ENCODE measurements at regions not wholly inside any gene's neighbourhood (a gene's known extent, or its start where the extent isn't known, plus 50 kb on each side); places are given as distances from the start of the nearest gene placed in this dataset.

GRCh38 chr5:133877351-133878235 is 90.8 kb downstream of the C5orf15 start:
- no peak for TF ChIP-seq TCF4 (CRISPR knock-in tag; IDR thresholded peaks at IDR 0.05; ENCODE audit: borderline replicate concordance)
- no peak for TF ChIP-seq CSDC2 (CRISPR knock-in tag; IDR thresholded peaks at IDR 0.05)
- TF ChIP-seq ZNF565 (CRISPR knock-in tag; conservative IDR thresholded peaks at IDR 0.05; ENCODE audit: low read depth) = no peak
- TF ChIP-seq BACH2 (CRISPR knock-in tag; IDR thresholded peaks at IDR 0.05; ENCODE audit: borderline replicate concordance) = no peak
- no peak for TF ChIP-seq OSR1 (CRISPR knock-in tag; IDR thresholded peaks at IDR 0.05)
- no peak for TF ChIP-seq PATZ1 (CRISPR knock-in tag; IDR thresholded peaks at IDR 0.05; ENCODE audit: borderline replicate concordance)
- TF ChIP-seq CREB5 (CRISPR knock-in tag; IDR thresholded peaks at IDR 0.05; ENCODE audit: low read depth) = no peak
- TF ChIP-seq ZFP3 (CRISPR knock-in tag; IDR thresholded peaks at IDR 0.05) = no peak
- no peak for TF ChIP-seq GLIS3 (CRISPR knock-in tag; IDR thresholded peaks at IDR 0.05)
- TF ChIP-seq ZNF8 (CRISPR knock-in tag; IDR thresholded peaks at IDR 0.05) = no peak
- no peak for TF ChIP-seq TOX (CRISPR knock-in tag; IDR thresholded peaks at IDR 0.05; ENCODE audit: borderline replicate concordance)
- no peak for TF ChIP-seq PPARA (CRISPR knock-in tag; IDR thresholded peaks at IDR 0.05; ENCODE audit: borderline replicate concordance)
- TF ChIP-seq TSHZ2 (CRISPR knock-in tag; IDR thresholded peaks at IDR 0.05) = no peak
- TF ChIP-seq POU6F1 (CRISPR knock-in tag; IDR thresholded peaks at IDR 0.05; ENCODE audit: borderline replicate concordance, low read depth) = no peak
- TF ChIP-seq ZFP30 (CRISPR knock-in tag; IDR thresholded peaks at IDR 0.05) = no peak
- TF ChIP-seq ARNTL (CRISPR knock-in tag; IDR thresholded peaks at IDR 0.05; ENCODE audit: borderline replicate concordance, low read depth) = no peak
- TF ChIP-seq ESRRG (CRISPR knock-in tag; IDR thresholded peaks at IDR 0.05) = no peak
- ATAC-seq = no peak

DNA sequence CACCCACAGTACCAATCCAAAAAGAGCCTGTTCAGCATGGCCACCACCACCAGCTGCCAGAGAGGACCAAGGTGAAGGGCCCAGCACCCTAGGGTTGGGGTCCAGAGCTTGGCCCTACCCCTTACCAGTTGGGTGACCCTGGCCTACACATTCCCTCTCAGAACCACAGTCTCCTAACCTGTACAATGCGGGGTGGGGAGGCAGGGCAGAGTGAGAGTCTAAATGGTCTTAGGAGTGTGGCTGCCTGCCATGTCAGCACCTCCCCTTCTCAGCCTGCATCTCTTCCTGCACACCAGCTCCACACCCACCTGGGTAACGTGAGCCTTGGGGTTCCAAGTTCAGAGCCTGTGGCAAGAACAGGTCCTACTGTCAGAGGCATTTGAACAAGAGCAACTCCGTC is 92.2 kb downstream of the C5orf15 start:
- ATAC-seq = no peak
- TF ChIP-seq ZNF8 (CRISPR knock-in tag; IDR thresholded peaks at IDR 0.05) (no peak), ARNTL (CRISPR knock-in tag; IDR thresholded peaks at IDR 0.05; ENCODE audit: borderline replicate concordance, low read depth) (no peak), ISL1 (CRISPR knock-in tag; IDR thresholded peaks at IDR 0.05) (no peak)

DNA sequence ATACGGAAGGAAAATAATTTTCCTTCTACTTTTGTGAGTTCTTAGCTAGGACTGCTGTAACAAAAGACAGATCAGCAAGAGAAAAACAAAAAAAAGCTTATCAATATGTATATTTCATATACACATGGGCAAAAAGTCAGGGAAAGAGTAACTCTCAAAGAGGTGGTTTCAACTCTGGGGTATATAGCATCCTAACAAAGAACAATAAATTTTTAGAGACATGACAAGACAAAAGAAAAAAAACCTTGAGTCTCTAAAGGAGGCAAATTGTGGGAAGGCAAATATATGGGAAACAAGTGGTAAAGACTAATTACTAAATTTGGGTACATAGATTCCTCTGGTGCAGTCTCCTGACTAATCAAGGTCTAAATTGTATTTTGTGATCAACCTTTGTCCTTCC is 93.2 kb downstream of the C5orf15 start:
- no peak for TF ChIP-seq TSHZ2 (CRISPR knock-in tag; IDR thresholded peaks at IDR 0.05)
- no peak for TF ChIP-seq PPARA (CRISPR knock-in tag; IDR thresholded peaks at IDR 0.05; ENCODE audit: borderline replicate concordance)
- no peak for TF ChIP-seq SNAI2 (CRISPR knock-in tag; IDR thresholded peaks at IDR 0.05)
- TF ChIP-seq OSR1 (CRISPR knock-in tag; IDR thresholded peaks at IDR 0.05) = no peak
- no peak for TF ChIP-seq CREB5 (CRISPR knock-in tag; IDR thresholded peaks at IDR 0.05; ENCODE audit: low read depth)
- TF ChIP-seq TCF4 (CRISPR knock-in tag; IDR thresholded peaks at IDR 0.05; ENCODE audit: borderline replicate concordance) = no peak
- no peak for TF ChIP-seq ESRRG (CRISPR knock-in tag; IDR thresholded peaks at IDR 0.05)
- TF ChIP-seq ZNF8 (CRISPR knock-in tag; IDR thresholded peaks at IDR 0.05) = no peak
- ATAC-seq = no peak
